ENCODE measurements at regions not wholly inside any gene's neighbourhood (a gene's known extent, or its start where the extent isn't known, plus 50 kb on each side); places are given as distances from the start of the nearest gene placed in this dataset.
"Not testable (repeated sequence)": the region's sequence is repeated elsewhere in the genome, so short reads cannot be mapped to it uniquely, and the experiment has no call there.

GRCh38 chr5:101751105-101751504 lies 545.0 kb downstream of the SLCO4C1 start:
- Histone ChIP-seq H3K27ac (ENCODE audit: low read length) (no peak overlapping the region), H3K27me3 (ENCODE audit: control insufficient read depth, insufficient read depth, low read length) (no peaks in the 10 kb centered on the region), H3K9me3 (ENCODE audit: control insufficient read depth, insufficient read depth, low read depth, low read length) (no peaks in the 10 kb centered on the region), H3K4me3 (ENCODE audit: low read depth in 2 of 2, low read length in 2 of 2) (no peak overlapping the region), H3K4me1 (ENCODE audit: control insufficient read depth, insufficient read depth, low read length) (no peaks in the 10 kb centered on the region), H3K36me3 (ENCODE audit: control insufficient read depth, insufficient read depth, low read length) (no peaks in the 10 kb centered on the region)
- TF ChIP-seq CTCF (IDR thresholded peaks at IDR 0.05) = no peak
- no peak for TF ChIP-seq SIN3A (IDR thresholded peaks at IDR 0.05; ENCODE audit: borderline replicate concordance, insufficient read depth, low read depth, low read length)
- TF ChIP-seq REST (IDR thresholded peaks at IDR 0.05; ENCODE audit: insufficient read depth in 1 of 2, low read depth in 2 of 2, low read length in 1 of 2) = no peak
- TF ChIP-seq POLR2AphosphoS5 (IDR thresholded peaks at IDR 0.05; ENCODE audit: low read depth, low read length) = no peak
- ChIA-PET CTCF (no interaction called here), POLR2A (no interaction called here)
- no peak for DNase-seq (ENCODE audit: low read depth, low spot score)
- intact Hi-C loops (cut with micrococcal nuclease; ENCODE audit: unreplicated experiment) = no loop called here
- in situ Hi-C loops (cut with HindIII; ENCODE audit: low pct_unique_long_range_greater_than_20kb, low sequenced_read_pairs) = no loop called here
- no peak for ATAC-seq
- no TSS peak for BruUV-seq (replicated peaks)

DNA sequence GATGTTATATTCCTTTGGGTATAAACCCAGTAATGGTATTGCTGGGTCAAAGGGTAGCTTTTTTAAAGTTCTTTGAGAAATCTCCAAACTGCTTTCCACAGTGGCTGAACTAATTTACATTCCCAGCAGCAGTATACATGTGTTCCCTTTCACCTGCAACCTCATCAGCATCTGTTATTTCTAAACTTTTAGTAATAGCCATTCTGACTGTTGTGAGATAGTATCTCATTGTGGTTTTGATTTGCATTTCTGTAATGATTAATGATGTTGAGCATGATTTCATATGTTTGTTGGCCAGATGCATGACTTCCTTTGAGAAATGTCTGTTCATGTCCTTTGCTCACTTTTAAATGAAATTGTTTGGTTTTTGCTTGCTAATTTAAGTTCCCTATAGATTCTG lies 553.1 kb downstream of the SLCO4C1 start:
- H3K36me3 ChIP-seq (ENCODE audit: control insufficient read depth, insufficient read depth, low read length); BruUV-seq (replicated peaks); CTCF ChIA-PET; intact Hi-C loops (cut with micrococcal nuclease; ENCODE audit: unreplicated experiment); POLR2A ChIA-PET; H3K27ac ChIP-seq (ENCODE audit: low read length); H3K4me1 ChIP-seq (ENCODE audit: control insufficient read depth, insufficient read depth, low read length); H3K27me3 ChIP-seq (ENCODE audit: control insufficient read depth, insufficient read depth, low read length); ATAC-seq; DNase-seq (ENCODE audit: low read depth, low spot score); H3K4me3 ChIP-seq (ENCODE audit: low read depth in 2 of 2, low read length in 2 of 2); H3K9me3 ChIP-seq (ENCODE audit: control insufficient read depth, insufficient read depth, low read depth, low read length); in situ Hi-C loops (cut with HindIII; ENCODE audit: low pct_unique_long_range_greater_than_20kb, low sequenced_read_pairs): not testable (repeated sequence)

GRCh38 chr5:101728933-101729332 lies 567.2 kb downstream of the SLCO4C1 start:
- POLR2A ChIA-PET = no interaction called here
- no peaks in the 10 kb centered on the region for H3K9me3 ChIP-seq (ENCODE audit: control insufficient read depth, insufficient read depth, low read depth, low read length)
- H3K27me3 ChIP-seq (ENCODE audit: control insufficient read depth, insufficient read depth, low read length) = no peaks in the 10 kb centered on the region
- CTCF ChIA-PET = no interaction called here
- TF ChIP-seq POLR2AphosphoS5 (IDR thresholded peaks at IDR 0.05; ENCODE audit: low read depth, low read length) (no peak), TCF7L2 (IDR thresholded peaks at IDR 0.05; ENCODE audit: low read depth, low read length) (no peak), CTCF (IDR thresholded peaks at IDR 0.05) (peak; percentile 11; the same call in 1 of the 2 replicates), REST (IDR thresholded peaks at IDR 0.05; ENCODE audit: insufficient read depth in 1 of 2, low read depth in 2 of 2, low read length in 1 of 2) (no peak), SIN3A (IDR thresholded peaks at IDR 0.05; ENCODE audit: borderline replicate concordance, insufficient read depth, low read depth, low read length) (no peak)
- in situ Hi-C loops (cut with HindIII; ENCODE audit: low pct_unique_long_range_greater_than_20kb, low sequenced_read_pairs) = no loop called here
- no TSS peak for BruUV-seq (replicated peaks)
- no peak for ATAC-seq
- no peak for DNase-seq (ENCODE audit: low read depth, low spot score)
- H3K4me3 ChIP-seq (ENCODE audit: low read depth in 2 of 2, low read length in 2 of 2) = no peak overlapping the region
- intact Hi-C loops (cut with micrococcal nuclease; ENCODE audit: unreplicated experiment) = no loop called here
- no peaks in the 10 kb centered on the region for H3K4me1 ChIP-seq (ENCODE audit: control insufficient read depth, insufficient read depth, low read length)
- no peaks in the 10 kb centered on the region for H3K36me3 ChIP-seq (ENCODE audit: control insufficient read depth, insufficient read depth, low read length)
- no peak overlapping the region for H3K27ac ChIP-seq (ENCODE audit: low read length)
